H9 (cell line): ENCODE measurements at regions not wholly inside any gene's neighbourhood (a gene's known extent, or its start where the extent isn't known, plus 50 kb on each side); places are given as distances from the start of the nearest gene placed in this dataset.

ENCODE experiments used
- DNase-seq: peaks from one replicate; pipeline ENCODE4 v3.0.0-alpha.2; 2017
- H2AFZ ChIP-seq: one replicate; pipeline ENCODE4 v1.6.1; 2013; ENCODE audit warnings: mild to moderate bottlenecking, low read length, control low read depth, moderate library complexity
- H2AK5ac ChIP-seq: 2 replicates; pipeline ENCODE4 v1.6.1; 2013; ENCODE audit warnings: low read length, control low read depth, mixed read lengths; ENCODE audit not compliant: insufficient read length
- H2BK120ac ChIP-seq: one replicate; pipeline ENCODE4 v1.6.1; 2013; ENCODE audit warnings: low read depth, mild to moderate bottlenecking, low read length, control low read depth, inconsistent platforms; ENCODE audit not compliant: poor library complexity, severe bottlenecking
- H2BK12ac ChIP-seq: 2 replicates; pipeline ENCODE4 v1.6.1; 2013; ENCODE audit warnings: low read length, control low read depth, mixed read lengths, low read depth; ENCODE audit not compliant: insufficient read length
- H2BK15ac ChIP-seq: 2 replicates; pipeline ENCODE4 v1.6.1; 2013; ENCODE audit warnings: low read depth, low read length, control low read depth
- H2BK20ac ChIP-seq: one replicate; pipeline ENCODE4 v1.6.1; 2013; ENCODE audit warnings: low read depth, mild to moderate bottlenecking, low read length, control low read depth, inconsistent platforms; ENCODE audit not compliant: poor library complexity, severe bottlenecking
- H2BK5ac ChIP-seq: 2 replicates; pipeline ENCODE4 v1.6.1; 2013; ENCODE audit warnings: low read length, control low read depth, mixed read lengths; ENCODE audit not compliant: insufficient read length
- H3K14ac ChIP-seq: 2 replicates; pipeline ENCODE4 v1.6.1; 2013; ENCODE audit warnings: low read length, control low read depth; ENCODE audit not compliant: insufficient read depth
- H3K18ac ChIP-seq: 2 replicates; pipeline ENCODE4 v1.6.1; 2013; ENCODE audit warnings: low read depth, mild to moderate bottlenecking, mixed read lengths, low read length, control low read depth; ENCODE audit not compliant: insufficient read length
- H3K23ac ChIP-seq: 2 replicates; pipeline ENCODE4 v1.6.1; 2013; ENCODE audit warnings: low read length, control low read depth, mixed read lengths, low read depth; ENCODE audit not compliant: insufficient read length
- H3K23me2 ChIP-seq: 2 replicates; pipeline ENCODE4 v1.6.1; 2013; ENCODE audit warnings: low read depth, mild to moderate bottlenecking, mixed read lengths, low read length, control low read depth; ENCODE audit not compliant: insufficient read length, poor library complexity, severe bottlenecking
- H3K27ac ChIP-seq: 2 replicates; pipeline ENCODE4 v1.5.1; 2013; ENCODE audit warnings: low read length, control low read depth, mixed read lengths, low read depth; ENCODE audit not compliant: insufficient read length
- H3K27me3 ChIP-seq: 2 replicates; pipeline ENCODE4 v1.6.1; 2013; ENCODE audit warnings: low read length, control low read depth, inconsistent platforms; ENCODE audit not compliant: insufficient read depth
- H3K4ac ChIP-seq: 2 replicates; pipeline ENCODE4 v1.6.1; 2013; ENCODE audit warnings: low read depth, mild to moderate bottlenecking, control low read depth, inconsistent platforms, low read length, moderate library complexity
- H3K4me1 ChIP-seq: 2 replicates; pipeline ENCODE4 v1.6.1; 2013; ENCODE audit warnings: low read length, control low read depth, inconsistent platforms; ENCODE audit not compliant: insufficient read depth
- H3K4me2 ChIP-seq: 2 replicates; pipeline ENCODE4 v1.6.1; 2013; ENCODE audit warnings: low read length, control low read depth, mixed read lengths; ENCODE audit not compliant: insufficient read length, insufficient read depth
- H3K56ac ChIP-seq: 2 replicates; pipeline ENCODE4 v1.6.1; 2013; ENCODE audit warnings: low read depth, mild to moderate bottlenecking, mixed read lengths, low read length, control low read depth; ENCODE audit not compliant: insufficient read length
- H3K79me1 ChIP-seq: 2 replicates; pipeline ENCODE4 v1.6.1; 2013; ENCODE audit warnings: low read depth, mild to moderate bottlenecking, moderate library complexity, low read length, control low read depth, inconsistent platforms; ENCODE audit not compliant: insufficient read depth, poor library complexity, severe bottlenecking
- H3K79me2 ChIP-seq: 2 replicates; pipeline ENCODE4 v1.6.1; 2013; ENCODE audit warnings: low read length, control low read depth, inconsistent platforms; ENCODE audit not compliant: insufficient read depth
- H3K9ac ChIP-seq: 2 replicates; pipeline ENCODE4 v1.6.1; 2013; ENCODE audit warnings: low read length, control low read depth, mixed read lengths; ENCODE audit not compliant: insufficient read length; ENCODE audit errors: extremely low read depth
- H3K9me3 ChIP-seq: one replicate; pipeline ENCODE4 v1.6.1; 2013; ENCODE audit warnings: low read depth, low read length, inconsistent platforms; ENCODE audit not compliant: control insufficient read depth
- H3T11ph ChIP-seq: one replicate; pipeline ENCODE4 v1.6.1; 2013; ENCODE audit warnings: mild to moderate bottlenecking, low read length, control low read depth, inconsistent platforms
- H4K20me1 ChIP-seq: one replicate; pipeline ENCODE4 v1.6.1; 2013; ENCODE audit not compliant: control insufficient read depth, insufficient read length, insufficient read depth
- H4K5ac ChIP-seq: 2 replicates; pipeline ENCODE4 v1.6.1; 2013; ENCODE audit warnings: low read depth, mild to moderate bottlenecking, mixed read lengths, low read length, control low read depth; ENCODE audit not compliant: insufficient read length
- H4K8ac ChIP-seq: replicated peaks from 2 replicates; pipeline ENCODE4 v1.6.1; 2013; ENCODE audit warnings: low read length, control low read depth, mixed read lengths, low read depth; ENCODE audit not compliant: insufficient read length
- H4K91ac ChIP-seq: 2 replicates; pipeline ENCODE4 v1.6.1; 2013; ENCODE audit warnings: low read depth, mild to moderate bottlenecking, moderate library complexity, mixed read lengths, low read length, control low read depth; ENCODE audit not compliant: insufficient read length
- H3K27ac Mint-ChIP-seq, 3 experiments: 2 replicates in 2 of 3; 3 replicates in 1 of 3; pipeline ENCODE4 v1.8.0; 2020 to 2021; ENCODE audit warnings: mixed read lengths in 3 of 3, mild to moderate bottlenecking in 1 of 3, moderate library complexity in 1 of 3
- H3K27me3 Mint-ChIP-seq: 2 replicates; pipeline ENCODE4 v1.8.0; 2021; ENCODE audit warnings: low read depth, mild to moderate bottlenecking, moderate library complexity, mixed read lengths
- H3K36me3 Mint-ChIP-seq, 3 experiments: 2 replicates in 2 of 3; 3 replicates in 1 of 3; pipeline ENCODE4 v1.8.0; 2020 to 2021; ENCODE audit warnings: low read depth in 3 of 3, mixed read lengths in 3 of 3; ENCODE audit not compliant: insufficient read depth in 1 of 3
- H3K4me1 Mint-ChIP-seq, 2 experiments: 2 replicates each; pipeline ENCODE4 v1.8.0; 2020; ENCODE audit warnings: mixed read lengths in 2 of 2
- H3K4me3 Mint-ChIP-seq, 2 experiments: 2 replicates in 1 of 2; 3 replicates in 1 of 2; pipeline ENCODE4 v1.8.0; 2020 to 2021; ENCODE audit warnings: mild to moderate bottlenecking in 2 of 2, mixed read lengths in 2 of 2, moderate library complexity in 1 of 2
- H3K9me3 Mint-ChIP-seq, 2 experiments: 2 replicates in 1 of 2; 3 replicates in 1 of 2; pipeline ENCODE4 v1.8.0; 2020; ENCODE audit warnings: mild to moderate bottlenecking in 2 of 2, mixed read lengths in 2 of 2, moderate library complexity in 1 of 2
- WGBS: extraction: QIAGEN DNeasy Blood & Tissue Kit; methylation state at CpG from one replicate; pipeline ENCODE4 v1.1.7; 2013; ENCODE audit warnings: missing lambda C conversion rate, low lambda C conversion rate, mixed read lengths; ENCODE audit not compliant: insufficient read length; ENCODE audit errors: extremely low coverage; 5-methylcytosine and 5-hydroxymethylcytosine counted together
- TF ChIP-seq, protein P1 (sequence below): fragments of 200-600 bp; sonication (generic); conservative IDR thresholded peaks from 3 replicates; pipeline ENCODE4 v1.8.0; 2021; ENCODE audit warnings: antibody characterized with exemption, mild to moderate bottlenecking

GRCh38 chr13:77456271-77456670, 79.2 kb upstream of the SCEL start:
- no peak overlapping the region for H3K4me2 ChIP-seq
- no peak overlapping the region for H2BK15ac ChIP-seq
- no peaks in the 10 kb centered on the region for H3K79me1 ChIP-seq
- no peak overlapping the region for H2BK5ac ChIP-seq
- H3K27ac ChIP-seq = no peak overlapping the region
- no CpG with 5 or more reads among the region's 1 CpG for WGBS
- Mint-ChIP-seq H3K4me3 (no peak overlapping the region), H3K27ac (no peak overlapping the region), H3K4me1 (peaks cover 12% of the 10 kb centered on the region in 2 experiments), H3K36me3 (no peaks in the 10 kb centered on the region), H3K27me3 (no peaks in the 10 kb centered on the region), H3K9me3 (no peaks in the 10 kb centered on the region)
- no peak overlapping the region for H3K4ac ChIP-seq
- DNase-seq = no peak
- H3K18ac ChIP-seq = no peak overlapping the region
- H3K9ac ChIP-seq = no peak overlapping the region
- no peak overlapping the region for H3K56ac ChIP-seq
- peaks cover 2% of the 10 kb centered on the region; the same call in 1 of the 2 replicates for H3K4me1 ChIP-seq
- no peak overlapping the region for H3T11ph ChIP-seq
- no peak overlapping the region for H2BK120ac ChIP-seq
- H4K20me1 ChIP-seq = no peaks in the 10 kb centered on the region
- H3K9me3 ChIP-seq = no peaks in the 10 kb centered on the region
- H2BK20ac ChIP-seq = no peak overlapping the region
- H4K91ac ChIP-seq = no peak overlapping the region
- no peak overlapping the region for H3K23ac ChIP-seq
- no peak overlapping the region for H2AFZ ChIP-seq
- no peak overlapping the region for H4K8ac ChIP-seq
- no peak overlapping the region for H2AK5ac ChIP-seq
- H3K27me3 ChIP-seq = no peaks in the 10 kb centered on the region
- H4K5ac ChIP-seq = no peak overlapping the region
- H3K79me2 ChIP-seq = no peaks in the 10 kb centered on the region
- no peak overlapping the region for H2BK12ac ChIP-seq
- TF ChIP-seq, protein P1, sequence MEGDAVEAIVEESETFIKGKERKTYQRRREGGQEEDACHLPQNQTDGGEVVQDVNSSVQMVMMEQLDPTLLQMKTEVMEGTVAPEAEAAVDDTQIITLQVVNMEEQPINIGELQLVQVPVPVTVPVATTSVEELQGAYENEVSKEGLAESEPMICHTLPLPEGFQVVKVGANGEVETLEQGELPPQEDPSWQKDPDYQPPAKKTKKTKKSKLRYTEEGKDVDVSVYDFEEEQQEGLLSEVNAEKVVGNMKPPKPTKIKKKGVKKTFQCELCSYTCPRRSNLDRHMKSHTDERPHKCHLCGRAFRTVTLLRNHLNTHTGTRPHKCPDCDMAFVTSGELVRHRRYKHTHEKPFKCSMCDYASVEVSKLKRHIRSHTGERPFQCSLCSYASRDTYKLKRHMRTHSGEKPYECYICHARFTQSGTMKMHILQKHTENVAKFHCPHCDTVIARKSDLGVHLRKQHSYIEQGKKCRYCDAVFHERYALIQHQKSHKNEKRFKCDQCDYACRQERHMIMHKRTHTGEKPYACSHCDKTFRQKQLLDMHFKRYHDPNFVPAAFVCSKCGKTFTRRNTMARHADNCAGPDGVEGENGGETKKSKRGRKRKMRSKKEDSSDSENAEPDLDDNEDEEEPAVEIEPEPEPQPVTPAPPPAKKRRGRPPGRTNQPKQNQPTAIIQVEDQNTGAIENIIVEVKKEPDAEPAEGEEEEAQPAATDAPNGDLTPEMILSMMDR = no peak
- H3K14ac ChIP-seq = no peak overlapping the region
- no peaks in the 10 kb centered on the region for H3K23me2 ChIP-seq
